Smooth muscle cell of the brain vasculature (primary cell): ENCODE measurements at regions not wholly inside any gene's neighbourhood (a gene's known extent, or its start where the extent isn't known, plus 50 kb on each side); places are given as distances from the start of the nearest gene placed in this dataset.

Source experiments
- DNase-seq: peaks from one replicate; pipeline ENCODE4 v3.0.0-alpha.2; 2012; ENCODE audit warnings: low read depth, low spot score

- DNase-seq = no peak
Measured at GRCh38 chr10:128420623-128421022, 294.4 kb upstream of the MKI67 start.

GRCh38 chr10:128421371-128422160, 295.3 kb upstream of the MKI67 start:
- DNase-seq = no peak

GRCh38 chr10:128422190-128422589, 296.0 kb upstream of the MKI67 start:
- no peak for DNase-seq

GRCh38 chr10:128422999-128423398, 296.8 kb upstream of the MKI67 start:
- no peak for DNase-seq

- no peak for DNase-seq
Measured at GRCh38 chr10:128429321-128429720, 303.1 kb upstream of the MKI67 start.

GRCh38 chr10:128429835-128430513, 303.8 kb upstream of the MKI67 start:
- no peak for DNase-seq

- no peak for DNase-seq
Measured at GRCh38 chr10:128431083-128431482, 304.9 kb upstream of the MKI67 start.

- DNase-seq = no peak
Measured at GRCh38 chr10:128431506-128431905, 305.3 kb upstream of the MKI67 start.

- no peak for DNase-seq
Measured at GRCh38 chr10:128432011-128432410, 305.8 kb upstream of the MKI67 start.

GRCh38 chr10:128432423-128432822, 306.2 kb upstream of the MKI67 start:
- no peak for DNase-seq

- no peak for DNase-seq
Measured at GRCh38 chr10:128435811-128436210, 309.6 kb upstream of the MKI67 start.

GRCh38 chr10:128437786-128438345, 311.6 kb upstream of the MKI67 start:
- DNase-seq = no peak

- DNase-seq = no peak
Measured at GRCh38 chr10:128438417-128439063, 312.3 kb upstream of the MKI67 start.

- DNase-seq = no peak
Measured at GRCh38 chr10:128440513-128441160, 314.4 kb upstream of the MKI67 start.

GRCh38 chr10:128443925-128444518, 317.8 kb upstream of the MKI67 start:
- DNase-seq = no peak

GRCh38 chr10:128448796-128449195, 322.6 kb upstream of the MKI67 start:
- DNase-seq = no peak

- no peak for DNase-seq
Measured at GRCh38 chr10:128451879-128452278, 325.7 kb upstream of the MKI67 start.

GRCh38 chr10:128456271-128456670, 330.0 kb upstream of the MKI67 start:
- no peak for DNase-seq

GRCh38 chr10:128457136-128457535, 330.9 kb upstream of the MKI67 start:
- no peak for DNase-seq

- DNase-seq = no peak
Measured at GRCh38 chr10:128461991-128462390, 335.8 kb upstream of the MKI67 start.

- no peak for DNase-seq
Measured at GRCh38 chr10:128462844-128463243, 336.6 kb upstream of the MKI67 start.
